ENCODE measurements at regions not wholly inside any gene's neighbourhood (a gene's known extent, or its start where the extent isn't known, plus 50 kb on each side); places are given as distances from the start of the nearest gene placed in this dataset.
A peak's percentile ranks its signal among the peaks of the same experiment; 100 is the strongest.
"Not testable (repeated sequence)": the region's sequence is repeated elsewhere in the genome, so short reads cannot be mapped to it uniquely, and the experiment has no call there.

DNA sequence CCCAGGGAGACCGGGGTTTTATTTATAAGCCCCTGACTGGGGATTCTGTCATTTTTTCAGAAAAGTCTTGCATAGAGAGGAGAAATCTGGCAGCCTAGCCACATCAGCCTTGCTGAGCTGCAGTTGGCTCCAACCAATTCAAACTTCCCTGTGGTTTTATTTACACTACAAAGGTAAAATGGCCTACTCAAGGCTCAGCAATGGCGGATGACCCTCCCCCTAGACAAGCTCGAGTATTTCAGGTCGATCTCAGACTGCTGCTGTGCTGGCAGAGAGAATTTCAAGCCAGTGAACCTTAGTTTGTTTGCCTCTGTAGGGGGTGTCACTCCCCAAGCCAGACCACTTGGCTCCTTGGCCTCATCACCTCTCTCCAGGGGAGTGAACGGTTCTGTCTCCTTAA is 52.9 kb downstream of the CDY2A start:
- H3K9me3 Mint-ChIP-seq; H3K4me3 Mint-ChIP-seq; H3K27me3 Mint-ChIP-seq; ATAC-seq (replicated peaks); H3K27ac Mint-ChIP-seq; H3K36me3 Mint-ChIP-seq; DNase-seq; H3K4me1 Mint-ChIP-seq: not testable (repeated sequence)

DNA sequence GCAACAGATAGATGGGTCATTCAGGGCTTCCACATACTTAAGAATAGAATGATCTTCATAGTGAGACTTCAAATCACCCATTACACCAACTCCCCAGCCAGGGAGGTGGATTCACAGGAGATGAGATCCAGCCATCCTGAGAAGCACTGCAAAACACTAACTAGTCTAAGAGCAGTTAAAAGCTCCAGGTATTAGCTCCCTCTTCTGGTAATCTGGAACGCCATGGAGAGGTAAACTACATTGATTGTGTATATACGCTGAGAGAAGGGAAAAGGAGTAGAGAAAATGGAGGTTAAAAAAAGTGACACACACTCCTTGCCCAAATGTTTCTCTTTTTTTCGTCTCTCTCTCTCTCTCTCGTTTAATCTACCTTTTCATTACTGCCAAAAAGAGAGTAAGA is 60.3 kb downstream of the CDY2A start:
- not testable (repeated sequence) for H3K27ac Mint-ChIP-seq; H3K36me3 Mint-ChIP-seq; H3K4me1 Mint-ChIP-seq; ATAC-seq (replicated peaks); H3K27me3 Mint-ChIP-seq; H3K9me3 Mint-ChIP-seq; DNase-seq; H3K4me3 Mint-ChIP-seq

DNA sequence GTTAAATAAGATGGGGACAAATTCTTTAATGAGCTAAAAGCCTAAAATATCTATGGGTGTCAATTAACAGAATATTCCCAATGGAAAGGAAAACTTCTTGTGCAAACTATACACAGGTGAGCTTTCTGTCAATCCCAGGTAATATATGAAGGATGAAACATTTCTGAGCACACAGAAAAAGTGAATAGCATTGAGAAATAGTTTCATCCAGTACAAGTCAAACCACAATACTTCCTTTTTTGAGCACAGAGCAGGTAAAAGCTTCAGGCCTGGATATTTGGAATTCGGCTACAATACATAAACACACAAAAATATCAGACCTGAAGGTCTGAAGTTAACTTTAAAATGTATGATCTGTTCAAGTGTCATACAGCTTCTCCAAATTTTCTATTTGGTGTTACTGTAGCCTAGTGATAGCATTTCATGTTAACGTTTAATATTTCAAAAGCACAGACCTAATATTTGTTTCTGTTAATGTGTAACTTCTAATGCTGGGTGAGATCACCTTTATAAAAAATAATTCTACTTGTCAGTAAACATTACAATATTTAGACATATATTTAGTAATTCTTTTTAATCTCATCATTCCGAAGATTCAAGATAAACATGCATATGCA is 60.9 kb downstream of the CDY2A start:
- not testable (repeated sequence) for H3K36me3 Mint-ChIP-seq, H3K27me3 Mint-ChIP-seq

DNA sequence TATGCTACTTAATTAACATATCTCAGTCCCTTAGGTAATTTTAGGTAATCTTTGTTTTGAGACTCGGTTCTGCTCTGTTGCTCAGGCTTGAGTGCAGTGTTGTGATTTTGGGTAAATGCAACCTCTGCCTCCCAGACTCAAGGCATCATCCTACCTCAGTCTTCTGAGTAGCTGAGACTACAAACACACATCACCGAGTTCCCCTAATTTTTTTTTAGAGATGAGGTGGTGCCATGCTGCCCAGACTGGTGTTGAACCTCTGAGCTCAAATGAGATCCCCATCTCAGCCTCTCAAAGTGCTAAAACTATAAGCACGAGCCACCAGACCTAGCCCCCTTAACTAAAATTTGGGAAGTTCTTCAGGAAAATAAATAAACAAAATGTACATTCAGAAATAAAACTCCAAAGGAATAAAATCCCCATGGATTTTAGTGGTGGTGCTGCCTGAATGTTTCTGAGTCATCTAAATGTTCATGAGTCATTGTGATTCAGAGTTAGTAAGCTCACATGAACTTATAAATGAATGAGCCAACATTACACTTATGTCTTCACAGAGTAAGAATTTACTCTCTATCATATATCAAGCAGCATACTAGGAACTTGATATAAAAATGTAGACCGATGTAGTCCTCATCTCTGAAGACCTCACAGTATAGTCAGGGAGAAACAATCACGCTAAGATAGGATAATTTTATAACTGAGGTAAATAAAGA is 62.5 kb downstream of the CDY2A start:
- H3K27ac Mint-ChIP-seq; H3K36me3 Mint-ChIP-seq; ATAC-seq (replicated peaks); H3K4me3 Mint-ChIP-seq; DNase-seq; H3K9me3 Mint-ChIP-seq; H3K4me1 Mint-ChIP-seq; H3K27me3 Mint-ChIP-seq: not testable (repeated sequence)

More for the DNA sequence above, 60.9 kb downstream of the CDY2A start:
- not testable (repeated sequence) for H3K4me3 Mint-ChIP-seq; H3K27ac Mint-ChIP-seq; H3K9me3 Mint-ChIP-seq; DNase-seq; H3K4me1 Mint-ChIP-seq; ATAC-seq (replicated peaks)

DNA sequence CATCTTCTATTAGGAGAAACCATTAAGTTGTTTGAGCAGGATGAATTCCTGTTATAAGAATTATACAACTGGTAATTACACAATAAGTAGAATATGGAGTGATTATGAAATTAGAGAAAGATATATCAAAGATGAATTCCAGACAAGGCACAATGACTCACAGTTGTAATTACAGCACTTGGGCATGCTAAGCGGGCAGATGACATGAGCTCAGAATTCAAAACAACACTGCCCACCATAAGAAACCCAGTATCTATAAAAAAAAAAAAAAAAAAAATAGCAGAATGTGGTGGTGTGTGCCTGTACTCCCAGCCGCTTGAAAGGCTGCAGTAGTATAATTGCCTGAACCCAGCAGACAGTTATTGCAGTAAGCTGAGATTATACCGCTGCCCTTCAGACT is 67.4 kb downstream of the CDY2A start:
- not testable (repeated sequence) for H3K36me3 Mint-ChIP-seq; H3K27me3 Mint-ChIP-seq; DNase-seq; H3K27ac Mint-ChIP-seq; H3K9me3 Mint-ChIP-seq; ATAC-seq (replicated peaks); H3K4me3 Mint-ChIP-seq; H3K4me1 Mint-ChIP-seq

DNA sequence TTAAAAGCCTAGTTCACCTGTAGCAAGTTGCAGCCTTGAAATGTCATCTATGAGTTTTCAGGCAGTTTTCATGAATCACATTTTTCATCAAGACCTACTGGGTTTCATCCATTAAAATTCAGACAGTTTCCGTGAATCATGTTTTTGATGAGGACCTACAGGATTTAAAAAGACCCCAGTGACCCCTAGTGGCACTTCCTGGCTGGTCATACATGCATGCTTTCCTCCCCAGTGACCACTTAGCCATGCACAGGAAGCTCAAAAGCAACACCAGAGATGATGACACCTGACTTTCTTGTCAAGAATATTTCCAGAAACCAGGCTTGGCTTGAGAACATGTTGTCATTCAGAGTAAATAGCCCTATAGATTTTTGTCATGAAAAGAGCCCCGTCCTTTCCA is 80.1 kb downstream of the CDY2A start:
- not testable (repeated sequence) for H3K4me3 Mint-ChIP-seq; DNase-seq; H3K27ac Mint-ChIP-seq; H3K4me1 Mint-ChIP-seq; H3K27me3 Mint-ChIP-seq; ATAC-seq (replicated peaks); H3K9me3 Mint-ChIP-seq; H3K36me3 Mint-ChIP-seq

DNA sequence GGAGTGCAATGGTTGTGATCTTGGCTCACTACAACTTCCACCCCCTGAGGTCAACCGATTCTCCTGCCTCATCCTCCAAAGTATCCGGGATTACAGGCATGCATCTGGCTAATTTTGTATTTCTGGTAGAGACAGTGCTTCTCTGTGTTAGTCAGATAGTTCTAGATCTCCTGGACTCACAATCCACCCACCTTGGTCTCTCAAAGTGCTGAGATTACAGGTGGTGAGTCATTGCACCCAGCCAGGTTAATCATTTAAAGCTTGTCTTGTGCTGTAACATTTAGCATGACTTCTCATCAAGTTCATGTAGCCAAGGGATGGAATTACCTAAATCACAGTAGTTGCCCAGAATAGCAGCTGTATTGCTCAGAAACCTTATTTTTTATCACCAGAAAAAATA is 92.8 kb downstream of the CDY2A start:
- not testable (repeated sequence) for H3K4me1 Mint-ChIP-seq; ATAC-seq (replicated peaks); DNase-seq; H3K36me3 Mint-ChIP-seq; H3K9me3 Mint-ChIP-seq; H3K27ac Mint-ChIP-seq; H3K27me3 Mint-ChIP-seq; H3K4me3 Mint-ChIP-seq

DNA sequence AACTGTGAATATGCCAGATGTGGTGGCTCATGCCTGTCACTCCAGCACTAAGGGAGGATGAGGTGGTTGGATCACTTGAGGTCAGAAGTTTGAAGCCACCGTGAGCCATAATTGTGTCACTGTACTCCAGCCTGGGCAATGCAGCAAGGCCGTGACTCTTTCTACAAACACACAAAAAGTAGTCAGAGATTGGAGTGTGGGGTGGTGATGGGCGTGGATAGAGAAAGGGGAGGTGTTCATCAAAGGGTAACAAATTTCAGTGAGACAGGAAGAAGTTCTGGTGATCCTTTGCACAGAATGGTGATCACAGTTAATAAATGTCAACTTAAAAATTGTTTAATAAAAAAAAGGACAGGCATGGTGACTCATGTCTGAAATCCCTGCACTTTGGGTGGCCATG is 112.1 kb downstream of the CDY2A start:
- H3K36me3 Mint-ChIP-seq; H3K4me1 Mint-ChIP-seq; ATAC-seq (replicated peaks); H3K9me3 Mint-ChIP-seq; H3K4me3 Mint-ChIP-seq; H3K27me3 Mint-ChIP-seq; H3K27ac Mint-ChIP-seq; DNase-seq: not testable (repeated sequence)

DNA sequence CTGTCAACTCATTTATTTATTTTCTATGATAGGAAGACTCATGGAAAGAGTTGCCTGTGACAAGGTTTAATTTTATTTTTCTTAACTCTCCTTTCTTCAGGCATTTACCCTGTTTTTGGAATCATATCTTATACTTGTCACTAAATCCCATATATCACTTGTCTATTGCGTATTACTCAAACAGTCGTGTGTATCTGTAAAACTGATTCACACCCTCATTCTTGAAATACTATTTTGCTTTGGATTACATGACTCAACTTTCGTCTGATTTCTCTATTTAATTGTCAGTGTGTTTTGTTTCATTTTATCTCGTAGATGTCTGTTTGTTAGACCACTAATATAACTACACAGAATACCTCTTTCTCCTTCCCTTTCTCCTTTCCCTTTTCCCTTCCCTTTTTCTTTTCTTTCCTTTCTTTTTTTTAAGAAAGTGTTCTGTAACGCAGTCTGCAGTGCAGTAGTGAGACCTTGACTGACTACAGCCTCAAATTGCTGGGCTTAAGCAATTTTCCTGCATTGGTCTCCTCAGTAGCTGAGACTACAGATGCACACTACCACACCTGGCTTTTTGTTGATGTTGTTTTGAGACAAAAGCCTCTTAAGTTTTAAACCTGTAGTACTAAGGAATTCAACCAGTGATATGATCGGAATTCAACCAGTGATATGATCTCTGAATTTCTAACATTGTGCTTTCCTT is 113.9 kb downstream of the CDY2A start:
- H3K4me3 Mint-ChIP-seq; H3K27ac Mint-ChIP-seq; H3K4me1 Mint-ChIP-seq; H3K36me3 Mint-ChIP-seq; ATAC-seq (replicated peaks); H3K9me3 Mint-ChIP-seq; H3K27me3 Mint-ChIP-seq; DNase-seq: not testable (repeated sequence)

DNA sequence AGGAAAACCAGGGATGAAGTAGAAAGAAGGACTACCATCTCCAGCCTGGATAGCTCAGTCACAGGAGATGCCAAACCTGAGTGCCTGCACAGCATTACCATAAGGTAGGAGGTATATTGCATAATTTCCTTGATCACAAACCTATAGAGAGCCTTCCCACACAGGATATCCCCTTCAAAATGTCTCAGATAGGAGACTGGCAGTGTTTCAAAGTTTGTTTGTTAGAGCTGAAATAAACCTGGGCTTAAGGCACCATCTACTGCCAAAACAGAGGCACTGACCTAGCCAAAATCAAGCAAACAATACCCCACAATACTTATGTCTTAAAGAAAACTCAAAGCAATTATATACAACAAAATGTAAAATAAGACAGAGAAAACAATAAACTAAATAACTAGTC is 120.8 kb downstream of the CDY2A start:
- not testable (repeated sequence) for H3K27ac Mint-ChIP-seq; H3K4me1 Mint-ChIP-seq; H3K36me3 Mint-ChIP-seq; ATAC-seq (replicated peaks); H3K27me3 Mint-ChIP-seq; H3K9me3 Mint-ChIP-seq; DNase-seq; H3K4me3 Mint-ChIP-seq

DNA sequence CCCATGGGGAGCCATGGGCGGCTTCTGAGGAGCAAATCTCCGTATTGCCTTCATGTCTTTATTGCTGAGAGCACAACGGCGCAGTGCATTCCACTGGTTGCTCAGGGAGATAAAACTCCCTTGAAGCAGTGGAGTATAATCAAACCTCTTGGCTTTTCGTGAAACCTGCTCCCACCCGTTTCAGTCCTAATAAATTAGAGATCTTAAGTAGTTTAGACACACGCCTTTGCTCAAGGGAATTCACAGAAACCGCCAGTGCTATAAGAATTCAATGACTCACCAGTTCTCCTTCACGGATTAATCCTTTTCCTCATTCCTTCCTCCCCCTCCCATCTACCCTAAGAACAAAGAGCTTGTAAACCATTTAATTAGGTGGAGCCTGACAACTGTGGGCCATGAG is 127.0 kb downstream of the CDY2A start:
- DNase-seq; H3K4me3 Mint-ChIP-seq; H3K27me3 Mint-ChIP-seq; ATAC-seq (replicated peaks); H3K9me3 Mint-ChIP-seq; H3K4me1 Mint-ChIP-seq; H3K27ac Mint-ChIP-seq; H3K36me3 Mint-ChIP-seq: not testable (repeated sequence)

DNA sequence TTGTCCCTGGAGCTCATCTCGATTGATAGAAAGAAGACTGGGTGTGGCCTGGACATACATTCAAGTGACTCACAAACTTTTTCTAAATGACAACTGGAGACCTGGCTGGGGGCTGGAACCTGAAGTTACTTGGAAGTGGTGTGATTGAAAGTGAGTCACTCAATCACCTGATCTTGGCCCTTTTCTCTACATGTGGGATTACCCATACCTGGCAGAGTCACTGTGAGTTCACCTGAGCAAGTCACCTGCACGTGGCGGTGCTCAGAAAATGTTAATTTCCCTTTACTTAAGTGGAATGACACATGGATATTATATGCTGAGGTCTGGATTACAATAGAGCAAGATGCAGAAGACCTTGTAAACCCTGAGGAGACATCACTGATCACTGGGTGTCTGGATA is 140.2 kb downstream of the CDY2A start:
- H3K9me3 Mint-ChIP-seq; H3K27me3 Mint-ChIP-seq; ATAC-seq (replicated peaks): not testable (repeated sequence)

DNA sequence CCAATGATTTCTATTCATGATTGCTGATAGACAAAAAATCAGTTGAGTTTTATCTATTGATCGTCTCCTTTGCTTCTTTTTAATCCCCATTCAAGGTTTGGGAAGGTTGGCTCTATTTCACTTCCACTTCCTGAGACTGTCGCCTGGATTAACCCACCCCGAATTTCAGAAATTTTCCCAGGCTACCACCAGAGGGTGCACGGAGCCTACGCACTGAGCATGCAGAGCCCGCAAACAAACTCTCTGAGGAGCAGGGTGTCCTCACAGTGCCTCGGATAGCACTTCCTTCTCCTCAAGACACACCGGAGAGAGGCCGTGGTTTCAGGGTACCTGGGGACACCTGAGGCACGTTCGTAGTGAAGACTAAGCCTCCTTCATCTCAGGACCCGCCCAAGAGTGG is 150.5 kb downstream of the CDY2A start:
- H3K4me3 Mint-ChIP-seq, H3K27ac Mint-ChIP-seq, H3K27me3 Mint-ChIP-seq, H3K36me3 Mint-ChIP-seq, DNase-seq, H3K9me3 Mint-ChIP-seq, H3K4me1 Mint-ChIP-seq: not testable (repeated sequence)
- ATAC-seq (replicated peaks), result peak in 1 of 2 donors; percentile 68

More for the DNA sequence above, 140.2 kb downstream of the CDY2A start:
- not testable (repeated sequence) for H3K4me1 Mint-ChIP-seq, H3K27ac Mint-ChIP-seq, H3K36me3 Mint-ChIP-seq, DNase-seq, H3K4me3 Mint-ChIP-seq

DNA sequence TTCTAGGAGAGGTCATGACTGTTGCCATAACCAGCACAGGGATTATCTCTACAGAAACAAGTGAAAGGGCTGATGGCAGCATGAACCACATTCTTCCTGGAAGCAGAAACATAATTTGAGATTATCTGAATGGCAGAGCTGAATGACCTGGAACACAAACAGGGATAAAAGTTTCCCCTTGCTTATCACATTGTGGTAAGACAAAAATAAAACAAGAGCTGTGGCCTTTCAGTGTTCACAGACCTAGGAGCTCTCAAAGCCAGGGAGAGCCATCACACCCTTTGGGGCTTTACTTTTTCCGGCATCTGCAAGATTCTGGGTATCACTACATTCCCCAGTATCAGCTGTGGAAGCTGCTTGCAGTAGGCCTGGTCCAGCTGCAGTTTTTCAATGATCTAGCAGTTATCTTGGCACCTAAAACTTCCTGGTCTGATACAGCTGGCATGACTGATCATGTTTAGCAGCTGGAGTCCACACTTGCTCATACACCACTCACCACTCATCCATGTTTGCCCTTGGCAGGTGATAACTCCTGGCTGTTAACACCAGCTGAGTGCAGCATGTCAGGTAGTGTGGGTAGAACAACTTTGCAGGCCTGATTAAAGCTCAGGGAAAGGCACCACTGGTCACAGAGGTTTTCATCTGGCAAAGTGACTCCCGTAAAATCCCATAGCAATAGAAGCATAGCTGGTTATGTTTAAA is 163.5 kb downstream of the CDY2A start:
- H3K9me3 Mint-ChIP-seq, H3K27me3 Mint-ChIP-seq: not testable (repeated sequence)

DNA sequence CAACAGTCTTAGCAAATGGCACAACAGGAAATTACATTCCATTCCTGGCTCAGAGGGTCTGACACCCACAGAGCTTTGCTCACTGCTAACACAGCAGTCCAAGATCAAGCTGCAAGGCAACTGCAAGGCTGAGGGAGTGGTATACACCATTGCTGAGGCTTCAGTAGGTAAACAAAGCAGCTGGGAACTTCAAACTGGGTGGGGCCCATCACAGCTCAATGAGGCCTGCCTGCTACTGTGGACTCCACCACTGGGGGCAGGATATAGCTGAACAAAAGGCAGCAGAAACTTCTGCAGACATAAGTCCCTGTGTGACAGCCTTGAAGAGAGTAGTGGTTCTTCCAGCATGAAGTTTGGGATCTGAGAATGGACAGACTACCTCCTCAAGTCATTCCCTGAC is 212.0 kb downstream of the CDY2A start:
- H3K9me3 Mint-ChIP-seq; H3K27ac Mint-ChIP-seq; H3K4me3 Mint-ChIP-seq; DNase-seq; ATAC-seq (replicated peaks); H3K4me1 Mint-ChIP-seq; H3K27me3 Mint-ChIP-seq; H3K36me3 Mint-ChIP-seq: not testable (repeated sequence)

More for the DNA sequence above, 163.5 kb downstream of the CDY2A start:
- not testable (repeated sequence) for H3K4me1 Mint-ChIP-seq; ATAC-seq (replicated peaks); H3K36me3 Mint-ChIP-seq; DNase-seq; H3K27ac Mint-ChIP-seq; H3K4me3 Mint-ChIP-seq

All from stimulated activated naive B cell treated with anti-CD40 and anti-IgM and Interleukin-4, amounts not matched to agents 10 μg/mL and 1 μg/mL and 100 μg/mL, for 72 hours (primary cell).